Natural killer cell (primary cell): ENCODE measurements at regions not wholly inside any gene's neighbourhood (a gene's known extent, or its start where the extent isn't known, plus 50 kb on each side); places are given as distances from the start of the nearest gene placed in this dataset.

Experiments used
- ATAC-seq, 3 donors: fragments of 150-1000 bp in 2 of 3; fragments of 200-7000 bp in 1 of 3; cut with Tn5 transposase; 1 replicate in 1 of 3; 2 replicates in 2 of 3; pipeline ENCODE4 v1.10.0; 2021; ENCODE audit warnings: mild to moderate bottlenecking in 2 of 3, moderate library complexity in 2 of 3
- DNase-seq, 2 donors: peaks; one replicate each; pipeline versions ENCODE4 v3.0.0 to v3.0.0-alpha.2; 2013 to 2021; ENCODE audit warnings: mixed read lengths in 1 of 2
- H3K27ac ChIP-seq: one replicate; pipeline ENCODE4 v1.5.1; 2013; ENCODE audit warnings: mild to moderate bottlenecking, low read length
- H3K27me3 ChIP-seq: one replicate; pipeline ENCODE4 v1.6.1; 2013; ENCODE audit warnings: low read length; ENCODE audit not compliant: control insufficient read depth, insufficient read depth
- H3K36me3 ChIP-seq: one replicate; pipeline ENCODE4 v1.6.1; 2013; ENCODE audit warnings: low read length; ENCODE audit not compliant: control insufficient read depth, insufficient read depth
- H3K4me1 ChIP-seq: one replicate; pipeline ENCODE4 v1.6.1; 2013; ENCODE audit warnings: low read length; ENCODE audit not compliant: control insufficient read depth, insufficient read depth
- H3K4me3 ChIP-seq: one replicate; pipeline ENCODE4 v1.5.1; 2013; ENCODE audit warnings: low read length
- H3K9me3 ChIP-seq: one replicate; pipeline ENCODE4 v1.6.1; 2013; ENCODE audit warnings: low read length; ENCODE audit not compliant: control insufficient read depth, insufficient read depth
- H3K27ac Mint-ChIP-seq, 2 donors: one replicate each; pipeline ENCODE4 v1.8.0; 2022; ENCODE audit warnings: mild to moderate bottlenecking in 2 of 2, mixed read lengths in 2 of 2, moderate library complexity in 1 of 2
- H3K27me3 Mint-ChIP-seq, 2 donors: one replicate each; pipeline ENCODE4 v1.8.0; 2022; ENCODE audit warnings: low read depth in 2 of 2, mixed read lengths in 2 of 2
- H3K36me3 Mint-ChIP-seq: one replicate; pipeline ENCODE4 v1.8.0; 2022; ENCODE audit warnings: mixed read lengths
- H3K4me1 Mint-ChIP-seq, 2 donors: one replicate each; pipeline ENCODE4 v1.8.0; 2022; ENCODE audit warnings: mixed read lengths in 2 of 2
- H3K4me3 Mint-ChIP-seq: one replicate; pipeline ENCODE4 v1.8.0; 2022; ENCODE audit warnings: mild to moderate bottlenecking, moderate library complexity, mixed read lengths
- H3K9me3 Mint-ChIP-seq, 2 donors: one replicate each; pipeline ENCODE4 v1.8.0; 2022; ENCODE audit warnings: mixed read lengths in 2 of 2
- CTCF ChIP-seq: fragments of 200-600 bp; IDR thresholded peaks from one replicate; pipeline ENCODE4 v1.8.0; 2022; ENCODE audit warnings: antibody characterized with exemption
- WGBS: methylation state at CpG from one replicate; pipeline ENCODE4 v1.1.7; 2013; ENCODE audit warnings: missing lambda C conversion rate; ENCODE audit not compliant: insufficient coverage; 5-methylcytosine and 5-hydroxymethylcytosine counted together
- intact Hi-C: fragments of 100-400 bp; cut with micrococcal nuclease; formaldehyde crosslinking; loops from one replicate; pipeline ENCODE4 v1.14.2; 2022

GRCh38 chr21:28083350-28083749, 909.3 kb downstream of the LTN1 start:
- WGBS, result 86% methylated on average over 3 of the region's 3 CpGs
- no peak for ATAC-seq

GRCh38 chr21:28078126-28078525, 914.6 kb downstream of the LTN1 start:
- Mint-ChIP-seq H3K36me3 (no peaks in the 10 kb centered on the region), H3K9me3 (peaks cover 4 to 8% of the 10 kb centered on the region in 2 donors), H3K4me1 (no peaks in the 10 kb centered on the region), H3K4me3 (no peak overlapping the region), H3K27ac (no peak overlapping the region), H3K27me3 (no peaks in the 10 kb centered on the region)
- ATAC-seq, result no peak
- no peaks in the 10 kb centered on the region for H3K36me3 ChIP-seq
- no peaks in the 10 kb centered on the region for H3K27me3 ChIP-seq
- no peak overlapping the region for H3K4me3 ChIP-seq
- TF ChIP-seq CTCF, result no peak
- no CpG with 5 or more reads among the region's 2 CpGs for WGBS
- no peak for DNase-seq
- no peaks in the 10 kb centered on the region for H3K4me1 ChIP-seq
- H3K27ac ChIP-seq, result no peak overlapping the region
- no peaks in the 10 kb centered on the region for H3K9me3 ChIP-seq
- intact Hi-C loops, result no loop called here

More at GRCh38 chr21:28083350-28083749, 909.3 kb downstream of the LTN1 start:
- no peaks in the 10 kb centered on the region for H3K36me3 ChIP-seq
- H3K9me3 ChIP-seq, result no peaks in the 10 kb centered on the region
- Mint-ChIP-seq H3K27me3 (no peaks in the 10 kb centered on the region), H3K4me1 (no peaks in the 10 kb centered on the region), H3K9me3 (peaks cover 4 to 8% of the 10 kb centered on the region in 2 donors), H3K36me3 (no peaks in the 10 kb centered on the region), H3K27ac (no peak overlapping the region), H3K4me3 (no peak overlapping the region)
- H3K4me1 ChIP-seq, result no peaks in the 10 kb centered on the region
- H3K4me3 ChIP-seq, result no peak overlapping the region
- DNase-seq, result no peak
- no peak overlapping the region for H3K27ac ChIP-seq
- intact Hi-C loops, result no loop called here
- no peaks in the 10 kb centered on the region for H3K27me3 ChIP-seq
- no peak for TF ChIP-seq CTCF

- no peak for ATAC-seq
- intact Hi-C loops, result no loop called here
- no peak for TF ChIP-seq CTCF
- H3K4me3 ChIP-seq, result no peak overlapping the region
- H3K36me3 Mint-ChIP-seq, result no peaks in the 10 kb centered on the region
- H3K9me3 Mint-ChIP-seq, result peaks cover 2 to 6% of the 10 kb centered on the region in 2 donors
- no peaks in the 10 kb centered on the region for H3K27me3 ChIP-seq
- no peaks in the 10 kb centered on the region for H3K4me1 ChIP-seq
- no peaks in the 10 kb centered on the region for H3K36me3 ChIP-seq
- DNase-seq, result no peak
- no peak overlapping the region for H3K27ac Mint-ChIP-seq
- H3K4me3 Mint-ChIP-seq, result no peak overlapping the region
- no CpG with 5 or more reads among the region's 1 CpG for WGBS
- no peaks in the 10 kb centered on the region for H3K27me3 Mint-ChIP-seq
- H3K27ac ChIP-seq, result no peak overlapping the region
- no peaks in the 10 kb centered on the region for H3K9me3 ChIP-seq
- H3K4me1 Mint-ChIP-seq, result no peaks in the 10 kb centered on the region
Measured at GRCh38 chr21:28074676-28075075, 918.0 kb downstream of the LTN1 start.

- intact Hi-C loops, result no loop called here
- H3K4me1 Mint-ChIP-seq, result no peaks in the 10 kb centered on the region
- no peaks in the 10 kb centered on the region for H3K27me3 Mint-ChIP-seq
- no peaks in the 10 kb centered on the region for H3K36me3 ChIP-seq
- no peak overlapping the region for H3K27ac Mint-ChIP-seq
- H3K27ac ChIP-seq, result no peak overlapping the region
- no peaks in the 10 kb centered on the region for H3K27me3 ChIP-seq
- no peaks in the 10 kb centered on the region for H3K9me3 ChIP-seq
- WGBS, result 70% methylated on average over 5 of the region's 5 CpGs
- ATAC-seq, result no peak
- H3K4me3 ChIP-seq, result no peak overlapping the region
- H3K36me3 Mint-ChIP-seq, result no peaks in the 10 kb centered on the region
- no peak for TF ChIP-seq CTCF
- peaks cover 2 to 6% of the 10 kb centered on the region in 2 donors for H3K9me3 Mint-ChIP-seq
- no peak for DNase-seq
- no peak overlapping the region for H3K4me3 Mint-ChIP-seq
- H3K4me1 ChIP-seq, result no peaks in the 10 kb centered on the region
Measured at GRCh38 chr21:28072601-28073000, 920.1 kb downstream of the LTN1 start.
